CD4-positive, alpha-beta T cell treated with Interleukin-15 for 1 hour (primary cell): ENCODE measurements at regions not wholly inside any gene's neighbourhood (a gene's known extent, or its start where the extent isn't known, plus 50 kb on each side); places are given as distances from the start of the nearest gene placed in this dataset.

Source experiments
- DNase-seq: peaks from one replicate; pipeline ENCODE4 v3.0.0-alpha.2; 2020

DNA sequence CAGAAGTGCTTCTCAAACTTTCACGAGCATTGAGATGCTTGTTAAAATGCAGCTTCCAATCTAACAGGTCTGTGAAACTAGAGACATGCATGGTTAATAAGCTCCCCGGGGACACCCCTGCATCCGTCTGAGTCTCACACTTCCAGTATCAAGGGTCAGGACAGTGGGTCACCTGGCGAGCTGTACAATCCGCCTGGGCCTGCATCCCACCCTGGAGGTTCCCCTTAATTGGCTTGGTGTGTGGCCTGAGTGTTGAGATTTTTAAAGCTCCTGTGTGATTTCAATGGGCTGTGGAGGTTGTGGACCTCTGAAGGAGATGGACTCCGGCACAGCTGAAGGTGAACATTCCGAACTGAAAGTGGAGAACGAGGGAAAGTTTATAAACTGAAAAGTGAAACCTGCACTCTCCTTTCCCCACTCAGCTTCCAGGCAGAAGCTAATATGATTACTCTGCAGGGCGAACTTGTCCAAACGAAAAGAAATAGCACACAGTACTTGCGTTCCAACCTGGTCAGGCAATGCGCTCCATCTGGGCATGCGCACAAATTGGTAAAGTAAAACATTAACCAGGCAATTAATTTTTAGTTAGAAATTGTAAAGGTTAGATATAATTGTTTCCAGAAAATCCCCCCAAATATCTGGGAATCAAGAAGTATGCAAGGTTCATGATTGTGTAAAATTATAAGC, 191.7 kb upstream of the ALKAL2 start:
- no peak for DNase-seq

GRCh38 chr2:479031-479430, 191.1 kb upstream of the ALKAL2 start:
- no peak for DNase-seq

- DNase-seq: no peak
Observed at GRCh38 chr2:471560-471959, 183.7 kb upstream of the ALKAL2 start.

- no peak for DNase-seq
Observed at GRCh38 chr2:469514-469913, 181.6 kb upstream of the ALKAL2 start.

DNA sequence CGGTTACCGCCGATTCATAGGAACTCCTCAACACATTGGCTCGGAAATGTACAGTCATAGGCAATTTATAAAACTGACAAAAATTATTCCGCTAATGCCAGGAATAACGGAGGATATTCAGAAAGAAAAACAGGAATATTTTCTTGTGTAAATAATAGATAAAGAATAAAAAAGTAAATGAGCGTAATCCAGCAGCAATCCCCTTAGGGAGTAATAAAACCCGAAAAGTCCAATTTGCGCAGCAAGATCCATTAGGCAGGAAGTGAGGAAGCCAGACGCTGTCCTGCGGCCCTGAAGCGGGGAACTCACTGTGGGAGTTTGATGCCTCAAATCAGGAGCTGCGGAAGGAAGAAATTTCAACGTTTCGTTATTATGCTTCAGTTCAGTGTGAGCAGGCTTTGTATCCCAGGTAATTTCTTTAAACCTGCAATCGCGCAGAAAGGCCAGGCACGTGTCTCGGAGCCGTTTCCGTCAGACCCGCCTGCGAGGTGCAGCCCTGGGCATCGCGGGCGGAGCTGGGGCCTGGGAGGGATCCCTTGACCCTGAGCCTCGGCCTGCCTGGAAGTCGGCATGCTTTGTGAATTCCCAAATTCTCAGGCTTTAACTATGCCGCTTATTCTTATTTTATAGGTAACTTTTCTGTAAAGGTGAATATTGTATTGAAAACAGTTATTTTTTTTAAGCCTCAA, 180.9 kb upstream of the ALKAL2 start:
- DNase-seq: no peak

- no peak for DNase-seq
Observed at GRCh38 chr2:467892-468647, 180.2 kb upstream of the ALKAL2 start.

GRCh38 chr2:467543-467891, 179.6 kb upstream of the ALKAL2 start:
- no peak for DNase-seq

DNA sequence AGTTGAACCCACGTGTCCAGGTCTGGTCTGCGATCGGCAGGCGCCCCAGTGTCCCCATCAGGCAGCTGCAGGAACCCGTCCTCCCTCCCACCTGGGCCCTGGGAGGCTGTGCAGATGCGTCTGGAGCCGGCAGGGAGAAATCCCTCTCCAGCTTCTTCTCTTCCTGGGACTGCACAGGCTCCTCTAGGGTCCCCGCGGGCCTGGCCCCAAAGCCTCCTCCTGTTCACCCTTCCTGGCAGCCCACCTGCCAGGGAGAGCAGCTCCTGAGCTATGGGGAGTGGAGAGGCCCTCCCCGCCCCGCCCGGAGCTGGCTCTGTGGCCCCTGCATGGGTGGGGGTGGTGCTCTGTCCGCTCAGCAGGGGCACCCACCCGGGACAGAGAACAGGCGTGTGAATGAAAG, 179.2 kb upstream of the ALKAL2 start:
- DNase-seq: no peak

GRCh38 chr2:464562-465309, 176.8 kb upstream of the ALKAL2 start:
- DNase-seq: peak; percentile 60

DNA sequence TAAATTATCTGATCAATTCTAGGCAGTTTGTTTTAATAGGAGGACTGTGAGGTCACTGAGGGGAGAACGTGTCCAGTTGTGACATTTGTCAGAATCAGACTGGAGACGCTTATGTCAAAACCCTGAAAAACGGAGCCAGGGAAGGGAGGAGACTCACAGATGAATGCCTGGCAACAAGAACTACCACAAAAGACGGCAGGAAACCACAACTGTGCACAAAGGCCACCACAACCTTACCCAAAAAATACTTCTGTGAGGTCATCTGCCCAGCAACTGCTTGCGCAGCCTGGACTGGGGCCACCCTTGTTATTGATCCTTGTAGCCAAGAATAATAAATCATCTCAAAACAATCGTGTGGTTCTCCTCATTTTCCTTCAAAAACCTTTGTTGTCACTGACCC, 173.0 kb upstream of the ALKAL2 start:
- DNase-seq: peak; percentile 85

DNA sequence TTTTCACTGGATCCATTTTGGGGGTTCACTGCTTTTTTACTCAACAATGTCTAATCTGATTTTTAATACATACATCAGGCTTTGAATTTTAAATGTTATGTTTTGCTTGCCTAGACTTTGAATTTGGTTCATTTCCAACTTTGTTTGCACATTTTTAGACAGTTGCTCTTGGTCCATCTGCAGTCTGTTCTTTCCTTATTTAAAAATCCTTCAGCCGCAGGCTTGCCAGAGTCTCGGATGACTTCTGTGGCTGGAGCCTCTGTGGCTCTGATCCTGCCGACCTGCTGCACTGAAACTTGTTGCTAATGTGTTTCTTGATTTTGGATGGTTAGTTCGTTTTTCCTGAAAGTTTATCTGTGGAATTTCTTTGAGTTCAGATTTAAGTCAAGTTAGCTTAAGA, 172.0 kb upstream of the ALKAL2 start:
- no peak for DNase-seq

GRCh38 chr2:458425-458815, 170.5 kb upstream of the ALKAL2 start:
- DNase-seq: no peak

DNA sequence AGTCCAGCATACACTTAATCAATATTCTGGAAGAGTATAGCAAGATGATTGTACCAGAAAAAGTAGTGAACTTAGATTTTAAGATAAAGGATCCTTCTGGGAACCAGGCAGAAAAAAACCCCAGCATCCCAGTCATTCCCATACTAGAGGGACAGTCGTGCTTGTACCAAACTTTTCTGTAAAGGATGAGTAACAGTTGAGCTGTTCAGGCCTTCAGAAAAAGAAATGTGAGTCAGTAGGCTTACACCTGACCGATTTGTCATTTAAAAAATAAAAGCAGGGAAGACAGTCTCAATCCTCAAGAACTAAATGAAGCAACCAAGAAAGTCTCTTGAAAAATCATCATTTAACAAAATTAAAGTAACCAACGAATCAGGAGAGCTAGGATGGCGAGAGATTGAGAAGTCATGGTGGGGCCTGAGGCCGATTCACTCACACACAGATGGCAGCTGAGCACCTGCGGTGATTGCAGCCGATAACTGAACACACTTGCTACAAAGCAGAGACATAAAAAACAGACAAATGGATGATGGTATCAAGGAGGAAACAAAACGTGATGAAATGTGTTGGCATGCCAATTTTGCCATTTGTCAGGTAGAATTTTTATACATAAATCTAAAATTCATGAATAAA, 170.0 kb upstream of the ALKAL2 start:
- no peak for DNase-seq

DNA sequence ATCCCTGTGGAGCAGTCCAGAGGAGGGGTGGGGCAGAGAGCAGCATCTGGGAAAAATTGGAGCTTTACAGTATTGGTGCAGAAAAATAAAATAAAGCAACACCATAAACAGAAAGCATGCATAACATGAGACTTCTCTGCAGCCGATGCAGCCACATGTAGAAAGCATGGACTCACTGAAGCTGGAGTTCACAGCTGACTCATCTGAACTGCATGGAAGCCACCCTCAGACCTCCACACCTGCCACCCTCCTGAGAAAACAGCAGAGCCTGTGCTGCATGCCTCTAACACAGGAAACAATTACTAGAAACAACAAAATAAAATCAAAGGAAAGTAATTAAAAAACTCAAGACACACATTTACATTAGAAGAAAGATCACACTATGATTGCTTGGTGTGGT, 169.4 kb upstream of the ALKAL2 start:
- no peak for DNase-seq

DNA sequence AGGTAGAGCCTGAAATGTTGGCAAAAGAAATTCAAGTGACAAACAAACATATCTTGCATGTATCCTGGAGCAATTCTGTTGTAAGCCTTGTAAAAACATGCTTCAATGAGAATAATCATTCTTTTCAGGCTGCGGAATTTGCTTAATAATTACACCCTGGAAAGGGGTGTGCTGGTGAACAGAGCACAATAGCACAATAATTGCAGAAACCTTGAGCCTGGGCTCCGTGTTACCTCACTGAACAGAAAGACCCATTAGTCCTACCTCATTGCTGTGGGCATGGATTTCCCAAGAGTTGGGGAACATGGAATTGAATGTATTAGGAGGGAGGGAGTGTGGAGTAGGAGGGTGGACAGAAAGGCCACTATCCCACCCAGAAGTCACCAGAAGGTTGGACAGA, 168.0 kb upstream of the ALKAL2 start:
- no peak for DNase-seq

- no peak for DNase-seq
Observed at GRCh38 chr2:455015-455705, 167.3 kb upstream of the ALKAL2 start.

DNA sequence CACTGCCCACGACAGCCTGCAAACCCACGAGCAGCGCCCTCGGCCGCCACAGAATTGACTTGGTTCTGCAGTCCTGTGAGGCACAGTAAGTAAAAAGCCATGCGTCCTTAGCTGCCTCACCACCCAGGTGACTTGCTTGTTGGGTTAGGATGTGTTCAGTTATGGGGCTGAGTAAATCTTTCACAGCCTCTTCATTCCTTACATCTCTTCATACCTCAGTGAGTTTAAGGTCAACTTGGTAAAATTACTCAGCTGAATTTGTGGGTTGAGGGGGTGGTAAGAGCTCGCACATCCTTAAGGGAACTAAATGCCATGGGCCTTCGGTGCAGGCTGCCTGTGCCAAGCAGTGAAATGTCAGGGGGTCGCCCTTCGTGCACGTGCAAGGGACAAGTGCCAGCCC, 165.2 kb upstream of the ALKAL2 start:
- no peak for DNase-seq

DNA sequence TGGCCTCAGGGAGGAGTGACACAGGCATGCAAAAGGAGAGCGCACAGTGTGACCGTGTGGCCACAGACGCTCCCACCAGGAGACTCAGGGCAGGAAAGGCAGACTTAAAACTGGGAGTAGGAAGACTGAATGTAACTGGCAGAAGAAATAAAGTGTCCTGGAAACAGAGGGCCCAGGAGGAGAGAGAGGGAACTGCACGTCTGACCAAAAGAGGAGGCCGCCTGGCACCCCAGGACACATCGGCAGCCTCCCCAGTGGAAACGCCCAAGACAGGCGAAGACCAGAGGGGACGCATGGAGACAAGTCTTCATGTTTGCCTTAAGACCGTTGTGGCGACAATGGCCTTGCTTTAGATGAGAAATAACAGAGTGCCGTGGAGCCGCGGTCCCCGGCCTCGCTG, 163.6 kb upstream of the ALKAL2 start:
- no peak for DNase-seq

GRCh38 chr2:449246-450067, 161.6 kb upstream of the ALKAL2 start:
- no peak for DNase-seq

- no peak for DNase-seq
Observed at GRCh38 chr2:447902-448665, 160.2 kb upstream of the ALKAL2 start.
